Common myeloid progenitor, CD34-positive (primary cell): ENCODE measurements at regions not wholly inside any gene's neighbourhood (a gene's known extent, or its start where the extent isn't known, plus 50 kb on each side); places are given as distances from the start of the nearest gene placed in this dataset.
"Not testable (repeated sequence)": the region's sequence is repeated elsewhere in the genome, so short reads cannot be mapped to it uniquely, and the experiment has no call there.

ENCODE experiments used
- CTCF ChIA-PET: fragments of 350-600 bp; sonication (Branson Sonifier 250); formaldehyde crosslinking; loops from one replicate; lab custom pipeline; 2021; ENCODE audit warnings: antibody characterized with exemption; lab: Charles Lee
- POLR2A ChIA-PET: fragments of 350-600 bp; sonication (Branson Sonifier 250); formaldehyde crosslinking; loops from one replicate; lab custom pipeline; 2021; ENCODE audit warnings: antibody characterized with exemption; lab: Charles Lee
- DNase-seq, 3 donors: peaks; one replicate each; pipeline versions ENCODE4 v3.0.0 to v3.0.0-alpha.2; 2013
- H3K27ac ChIP-seq, 2 experiments: 1 replicate in 1 of 2; 2 replicates in 1 of 2; pipeline ENCODE4 v1.7.0; 2013; ENCODE audit warnings: inconsistent platforms in 2 of 2, low read length in 2 of 2, mild to moderate bottlenecking in 2 of 2, low read depth in 1 of 2, moderate library complexity in 1 of 2; ENCODE audit not compliant: severe bottlenecking in 2 of 2, insufficient read depth in 1 of 2, poor library complexity in 1 of 2
- H3K27me3 ChIP-seq, 5 experiments: replicated peaks in 2 of 5; 1 replicate in 3 of 5; 2 replicates in 2 of 5; pipeline versions ENCODE4 v1.6.1 to v1.7.0; 2013; ENCODE audit warnings: low read length in 4 of 5, mild to moderate bottlenecking in 2 of 5, moderate library complexity in 2 of 5, inconsistent platforms in 1 of 5; ENCODE audit not compliant: insufficient read depth in 5 of 5, control insufficient read depth in 4 of 5
- H3K36me3 ChIP-seq, 4 experiments: 1 replicate in 2 of 4; 2 replicates in 2 of 4; pipeline versions ENCODE4 v1.6.1 to v1.7.0; 2013; ENCODE audit warnings: low read length in 3 of 4, control low read depth in 1 of 4, mild to moderate bottlenecking in 1 of 4; ENCODE audit not compliant: control insufficient read depth in 4 of 4, insufficient read depth in 4 of 4
- H3K4me1 ChIP-seq, 4 experiments: 1 replicate in 3 of 4; 2 replicates in 1 of 4; pipeline versions ENCODE4 v1.6.1 to v1.7.1; 2013; ENCODE audit warnings: low read length in 3 of 4, mild to moderate bottlenecking in 3 of 4, control low read depth in 1 of 4, inconsistent platforms in 1 of 4, moderate library complexity in 1 of 4; ENCODE audit not compliant: control insufficient read depth in 4 of 4, insufficient read depth in 4 of 4; ENCODE audit errors: control extremely low read depth in 1 of 4
- H3K4me3 ChIP-seq, 7 experiments: 1 replicate in 4 of 7; 2 replicates in 3 of 7; pipeline versions ENCODE4 v1.5.1 to v1.7.0; 2013; ENCODE audit warnings: mild to moderate bottlenecking in 7 of 7, low read length in 6 of 7, moderate library complexity in 6 of 7, inconsistent platforms in 2 of 7, low read depth in 2 of 7, control low read depth in 1 of 7; ENCODE audit not compliant: insufficient read depth in 4 of 7, control insufficient read depth in 1 of 7; ENCODE audit errors: extremely low read depth in 1 of 7
- H3K9me3 ChIP-seq, 5 experiments: 1 replicate in 4 of 5; 2 replicates in 1 of 5; pipeline versions ENCODE4 v1.6.1 to v1.7.1; 2013; ENCODE audit warnings: low read length in 4 of 5, mild to moderate bottlenecking in 2 of 5, inconsistent platforms in 1 of 5, low read depth in 1 of 5, moderate library complexity in 1 of 5; ENCODE audit not compliant: control insufficient read depth in 4 of 5, insufficient read depth in 2 of 5; ENCODE audit errors: control extremely low read depth in 1 of 5
- WGBS: methylation state at CpG from one replicate; pipeline ENCODE4 v1.1.5; 2013; ENCODE audit not compliant: insufficient coverage; 5-methylcytosine and 5-hydroxymethylcytosine counted together

DNA sequence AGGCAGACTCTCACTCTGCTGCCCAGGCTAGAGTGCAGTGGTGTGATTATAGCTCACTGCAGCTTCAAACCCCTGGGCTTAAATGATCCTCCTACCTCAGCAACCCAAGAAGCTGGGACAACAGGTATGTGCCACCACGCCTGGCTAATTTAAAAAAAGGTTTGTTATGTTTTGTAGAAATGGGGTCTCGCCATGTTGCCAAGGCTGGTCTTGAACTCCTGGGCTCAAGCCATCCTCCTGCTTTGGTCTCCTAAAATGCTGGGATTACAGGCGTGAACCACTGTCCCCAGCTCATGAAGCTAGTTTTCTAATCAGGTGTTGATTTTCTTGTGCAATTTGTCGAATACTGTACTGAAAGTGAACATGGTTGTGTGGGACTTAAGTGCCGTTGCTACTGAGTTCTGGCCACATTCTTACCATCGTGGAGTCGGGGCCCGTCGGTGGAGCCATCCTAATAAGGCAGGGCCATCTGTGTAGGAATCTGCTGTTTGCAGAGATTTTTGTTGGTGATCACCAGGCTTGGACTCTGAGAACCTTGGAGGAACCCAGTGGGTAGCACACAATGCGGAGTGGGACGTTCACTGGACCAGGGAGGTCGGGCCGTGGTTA is 193.2 kb downstream of the GOLGA6L6 start:
- CTCF ChIA-PET = interaction anchor here (1.6 kb wide), 1 partner anchor 8 kb away, joined by 7 read pairs; no protein-coding TSS in a partner anchor
- H3K4me1 ChIP-seq = peaks cover 0 to 18% (median 8%) of the 10 kb centered on the region in 4 experiments
- 90% methylated on average over 13 of the region's 13 CpGs for WGBS

DNA sequence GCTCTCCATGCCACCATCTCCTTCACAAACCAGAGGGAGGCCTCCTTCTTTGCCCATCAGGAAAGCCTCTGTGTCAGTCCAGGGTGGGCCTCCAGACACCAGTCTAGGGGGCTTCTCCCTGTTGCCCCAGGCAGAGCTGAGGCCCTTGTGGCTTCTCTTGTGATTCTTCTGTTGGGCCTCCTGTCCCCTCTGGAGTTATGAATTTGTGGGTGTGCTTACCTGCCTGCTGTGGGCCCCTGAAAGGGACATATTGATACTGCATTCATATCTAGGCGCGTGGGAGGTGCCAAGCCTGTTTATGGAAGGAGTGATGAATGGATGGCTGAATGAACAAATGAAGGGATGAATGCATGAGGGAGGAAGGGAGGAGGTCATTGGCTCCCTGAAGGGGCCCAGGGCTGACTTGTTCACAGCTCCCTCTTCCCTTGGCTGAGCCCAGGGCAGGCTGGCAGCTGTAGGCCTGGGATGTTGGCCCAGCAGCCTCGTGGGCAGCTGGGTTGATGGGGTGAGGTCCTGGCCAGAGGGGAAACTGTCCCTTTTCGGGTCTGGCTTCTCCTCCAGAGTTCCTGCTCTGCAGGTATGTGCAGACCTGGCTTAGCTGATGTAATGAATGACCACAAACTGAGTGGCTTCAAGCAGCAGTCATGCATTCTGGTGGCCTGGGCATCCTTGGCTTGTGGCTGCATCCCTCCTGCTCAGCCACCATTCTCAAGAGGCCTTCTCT is 195.4 kb downstream of the GOLGA6L6 start:
- ChIA-PET CTCF (no interaction called here), POLR2A (no interaction called here)
- H3K9me3 ChIP-seq = peaks cover 0 to 31% (median 13%) of the 10 kb centered on the region in 5 experiments
- WGBS = 79% methylated on average over 4 of the region's 4 CpGs
- DNase-seq = no peak
- peaks cover 0 to 18% (median 7%) of the 10 kb centered on the region in 4 experiments for H3K4me1 ChIP-seq
- no peaks in the 10 kb centered on the region for H3K36me3 ChIP-seq
- H3K27ac ChIP-seq = no peak overlapping the region
- H3K27me3 ChIP-seq = no peaks in the 10 kb centered on the region
- H3K4me3 ChIP-seq = no peak overlapping the region

More for the DNA sequence above, 193.2 kb downstream of the GOLGA6L6 start:
- Histone ChIP-seq H3K36me3 (no peaks in the 10 kb centered on the region), H3K4me3 (no peak overlapping the region), H3K9me3 (peaks cover 0 to 18% (median 3%) of the 10 kb centered on the region in 5 experiments), H3K27me3 (no peaks in the 10 kb centered on the region), H3K27ac (no peak overlapping the region)
- no peak for DNase-seq
- POLR2A ChIA-PET = no interaction called here

DNA sequence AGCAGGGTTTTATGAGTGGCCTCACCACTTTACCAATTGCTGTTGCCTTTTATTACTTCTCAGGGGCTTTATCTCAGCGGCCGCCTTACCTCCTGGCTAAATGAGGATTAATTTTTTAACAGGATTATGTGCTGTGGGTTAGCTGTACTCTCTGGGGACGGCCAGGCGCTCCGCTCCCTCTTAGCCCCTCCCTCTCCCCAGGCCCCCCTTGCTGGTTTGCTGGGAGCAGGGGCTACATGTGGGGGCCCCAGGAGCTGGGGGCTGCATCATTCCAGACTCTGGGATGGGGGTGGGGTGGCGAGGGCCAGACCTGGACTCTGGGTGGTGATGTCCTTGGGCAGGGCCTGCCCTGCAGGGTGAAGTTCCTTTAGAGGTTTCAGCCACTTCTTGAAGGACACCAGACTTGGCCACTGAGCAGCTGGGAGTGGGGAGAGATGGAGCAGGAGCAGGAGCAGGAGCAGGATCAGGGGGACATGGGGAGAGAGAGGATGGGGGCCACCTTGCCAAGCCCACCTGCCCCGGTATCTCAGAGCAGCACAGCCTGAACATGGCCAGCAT is 196.1 kb downstream of the GOLGA6L6 start:
- Histone ChIP-seq H3K36me3 (no peaks in the 10 kb centered on the region), H3K9me3 (peaks cover 0 to 39% (median 20%) of the 10 kb centered on the region in 5 experiments), H3K4me1 (peaks cover 0 to 18% (median 7%) of the 10 kb centered on the region in 4 experiments), H3K27ac (no peak overlapping the region), H3K4me3 (no peak overlapping the region), H3K27me3 (no peaks in the 10 kb centered on the region)
- DNase-seq = no peak
- ChIA-PET CTCF (interaction anchor here (0.7 kb wide), 1 partner anchor 9 kb away, joined by 3 read pairs; no protein-coding TSS in a partner anchor), POLR2A (no interaction called here)
- 81% methylated on average over 5 of the region's 7 CpGs for WGBS

DNA sequence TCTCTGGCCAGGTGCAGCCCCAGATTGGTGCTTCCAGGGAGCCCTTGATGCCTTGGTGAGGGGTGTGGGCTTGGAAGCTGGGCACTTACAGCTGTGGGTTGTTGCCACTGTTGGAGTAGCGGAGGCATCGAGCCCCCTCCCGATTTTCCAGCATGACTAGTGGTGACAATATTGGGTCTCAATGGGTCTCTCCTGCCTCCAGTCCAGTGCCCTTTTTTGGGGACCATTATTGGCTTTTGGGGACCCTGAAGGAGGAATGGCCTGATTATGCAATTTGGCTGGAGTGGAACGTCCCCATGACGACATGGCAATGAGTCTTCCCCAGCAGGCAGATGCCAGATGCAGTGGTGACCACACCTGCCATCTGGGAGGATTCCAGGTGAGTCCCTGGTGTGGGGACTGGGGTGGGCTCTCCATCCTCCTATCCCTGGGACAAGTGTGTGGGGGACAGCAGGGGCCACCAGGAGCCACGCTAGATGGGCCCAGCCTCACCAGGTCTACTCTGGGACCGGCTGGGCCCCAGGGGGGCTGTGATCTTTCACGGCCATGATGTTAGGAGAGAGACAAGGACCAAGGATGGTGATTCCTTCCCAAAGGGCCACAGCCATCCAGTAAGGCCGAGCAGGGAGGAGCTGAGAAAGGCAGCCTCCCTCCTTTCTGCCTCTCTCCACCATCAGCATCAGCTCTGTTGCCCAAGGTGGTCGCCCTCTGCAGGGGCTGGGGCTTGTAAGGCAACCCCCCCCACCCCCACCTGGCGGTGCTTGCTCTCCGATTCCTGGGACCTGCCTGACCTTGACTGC is 196.8 kb downstream of the GOLGA6L6 start:
- ChIA-PET CTCF (interaction anchor here (0.7 kb wide), 1 partner anchor 10 kb away, joined by 3 read pairs; no protein-coding TSS in a partner anchor), POLR2A (no interaction called here)
- no peak for DNase-seq
- Histone ChIP-seq H3K27ac (no peak overlapping the region), H3K4me3 (no peak overlapping the region), H3K4me1 (peaks cover 0 to 12% (median 4%) of the 10 kb centered on the region in 4 experiments), H3K9me3 (peaks cover 0 to 43% (median 24%) of the 10 kb centered on the region in 5 experiments), H3K36me3 (no peaks in the 10 kb centered on the region), H3K27me3 (no peaks in the 10 kb centered on the region)
- WGBS = 88% methylated on average over 12 of the region's 12 CpGs

DNA sequence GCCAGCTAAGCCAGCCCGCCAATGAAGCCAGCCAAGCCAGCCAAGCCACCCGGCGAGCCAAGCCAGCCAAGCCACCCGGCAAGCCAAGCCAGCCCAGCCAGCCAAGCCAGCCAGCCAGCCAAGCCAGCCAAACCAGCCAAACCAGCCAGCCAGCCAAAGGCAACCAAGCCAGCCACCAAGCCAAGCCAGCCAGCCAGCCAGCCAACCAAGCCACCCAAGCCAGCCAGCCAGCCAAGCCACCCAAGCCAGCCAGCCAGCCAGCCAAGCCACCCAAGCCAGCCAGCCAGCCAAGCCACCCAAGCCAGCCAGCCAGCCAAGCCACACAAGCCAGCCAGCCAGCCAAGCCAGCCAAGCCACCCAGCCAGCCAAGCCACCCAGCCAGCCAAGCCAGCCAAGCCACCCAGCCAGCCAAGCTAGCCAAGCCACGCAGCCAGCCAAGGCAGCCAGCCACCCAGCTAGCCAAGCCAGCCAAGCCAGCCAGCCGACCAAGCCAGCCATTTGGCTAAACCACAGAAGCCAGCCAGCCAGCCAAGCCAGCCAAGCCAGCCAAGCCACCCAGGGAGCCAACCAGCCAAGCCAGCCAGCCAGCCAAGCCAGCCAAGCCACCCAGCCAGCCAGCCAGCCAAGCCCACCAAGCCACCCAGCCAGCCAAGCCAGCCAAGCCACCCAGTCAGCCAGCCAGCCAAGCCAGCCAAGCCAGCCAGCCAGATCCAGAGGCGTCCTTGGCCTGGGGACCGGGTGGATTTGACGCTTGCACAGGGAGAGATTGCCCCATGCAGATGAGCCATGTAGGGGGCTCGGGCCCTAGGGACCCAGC is 198.0 kb downstream of the GOLGA6L6 start:
- peaks cover 0 to 48% (median 24%) of the 10 kb centered on the region in 5 experiments for H3K9me3 ChIP-seq
- CTCF ChIA-PET, H3K4me1 ChIP-seq: not testable (repeated sequence)

DNA sequence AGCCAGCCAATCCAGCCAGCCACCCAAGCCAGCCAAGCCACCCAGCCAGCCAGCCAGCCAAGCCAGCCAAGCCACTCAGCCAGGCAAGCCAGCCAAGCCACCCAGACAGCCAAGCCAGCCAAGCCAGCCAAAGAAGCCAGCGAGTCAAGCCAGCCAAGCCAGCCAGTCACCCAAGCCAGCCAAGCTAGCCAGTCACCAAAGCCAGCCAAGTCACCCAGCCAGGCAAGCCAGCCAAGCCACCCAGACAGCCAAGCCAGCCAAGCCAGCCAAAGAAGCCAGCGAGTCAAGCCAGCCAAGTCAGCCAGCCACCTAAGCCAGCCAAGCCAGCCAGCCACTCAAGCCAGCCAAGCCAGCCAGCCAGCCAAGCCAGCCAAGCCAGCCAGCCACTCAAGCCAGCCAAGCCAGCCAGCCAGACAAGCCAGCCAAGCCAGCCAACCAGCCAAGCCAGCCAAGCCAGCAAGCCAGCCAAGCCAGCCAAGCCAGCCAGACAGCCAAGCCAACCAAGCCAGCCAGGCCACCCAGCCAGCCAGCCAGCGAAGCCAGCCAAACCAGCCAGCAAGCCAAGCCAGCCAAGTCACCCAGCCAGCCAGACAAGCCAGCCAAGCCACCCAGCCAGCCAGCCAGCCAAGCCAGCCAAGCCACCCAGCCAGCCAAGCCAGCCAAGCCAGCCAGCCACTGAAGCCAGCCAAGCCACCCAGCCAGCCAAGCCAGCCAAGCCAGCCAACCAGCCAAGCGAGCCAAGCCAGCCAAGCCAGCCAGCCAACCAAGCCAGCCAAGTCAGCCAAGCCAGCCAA is 198.8 kb downstream of the GOLGA6L6 start:
- H3K36me3 ChIP-seq, H3K4me3 ChIP-seq, H3K27me3 ChIP-seq, H3K4me1 ChIP-seq, DNase-seq, POLR2A ChIA-PET, CTCF ChIA-PET, H3K27ac ChIP-seq: not testable (repeated sequence)
- 69% methylated on average over 3 of the region's 4 CpGs for WGBS
- H3K9me3 ChIP-seq = peaks cover 0 to 46% (median 24%) of the 10 kb centered on the region in 5 experiments

More for the DNA sequence above, 198.0 kb downstream of the GOLGA6L6 start:
- DNase-seq, H3K27ac ChIP-seq, H3K27me3 ChIP-seq, H3K36me3 ChIP-seq, H3K4me3 ChIP-seq, POLR2A ChIA-PET: not testable (repeated sequence)
- 90% methylated on average over 10 of the region's 10 CpGs for WGBS
